Activated CD8-positive, alpha-beta memory T cell treated with anti-CD3 and anti-CD28 coated beads for 48 hours (primary cell): ENCODE measurements at regions not wholly inside any gene's neighbourhood (a gene's known extent, or its start where the extent isn't known, plus 50 kb on each side); places are given as distances from the start of the nearest gene placed in this dataset.

Source experiments
- DNase-seq, 3 experiments: peaks; one replicate each; pipeline ENCODE4 v3.0.0-alpha.2; 2020; ENCODE audit warnings: low read depth in 2 of 3, low spot score in 2 of 3

DNA sequence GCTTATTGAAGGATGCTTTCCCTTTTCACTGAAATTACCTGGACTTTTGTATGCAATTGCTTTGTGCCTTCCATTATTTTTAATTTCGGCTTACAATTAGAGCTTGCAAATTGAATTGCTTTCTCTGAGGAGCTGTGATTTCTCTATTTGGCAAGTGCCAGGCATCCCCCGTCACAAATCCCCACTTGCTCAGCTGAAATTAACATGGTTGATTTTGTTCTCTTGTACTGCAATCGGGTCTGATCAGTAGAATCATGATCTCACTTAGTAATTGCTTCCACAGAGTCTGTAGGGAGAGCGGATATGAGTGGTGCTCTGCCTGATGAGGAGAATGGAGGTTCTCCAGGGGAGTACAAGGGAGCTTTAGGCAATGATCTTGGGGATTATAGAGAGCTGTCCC, 495.5 kb upstream of the SGCD start:
- DNase-seq = no peak

DNA sequence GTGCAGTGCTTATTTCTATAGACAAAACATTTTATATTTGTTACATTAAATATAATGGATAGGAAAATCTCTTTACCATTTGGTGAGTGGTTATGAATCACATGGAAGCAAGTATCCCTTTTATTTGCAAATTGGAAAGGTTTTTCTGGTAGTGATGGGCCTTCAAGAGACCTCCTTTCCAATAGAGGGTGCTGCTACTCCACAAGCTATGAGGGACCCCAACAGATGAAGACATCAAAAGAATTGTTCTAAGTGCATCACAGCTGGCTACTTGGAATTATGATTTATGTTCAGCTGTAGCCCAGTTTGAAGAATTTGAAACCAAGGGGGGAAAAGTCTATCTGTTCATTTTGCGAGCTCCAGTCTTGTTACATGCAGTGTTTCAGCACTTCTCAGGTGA, 493.7 kb upstream of the SGCD start:
- no peak for DNase-seq

GRCh38 chr5:155834271-155834975, 492.5 kb upstream of the SGCD start:
- no peak for DNase-seq

DNA sequence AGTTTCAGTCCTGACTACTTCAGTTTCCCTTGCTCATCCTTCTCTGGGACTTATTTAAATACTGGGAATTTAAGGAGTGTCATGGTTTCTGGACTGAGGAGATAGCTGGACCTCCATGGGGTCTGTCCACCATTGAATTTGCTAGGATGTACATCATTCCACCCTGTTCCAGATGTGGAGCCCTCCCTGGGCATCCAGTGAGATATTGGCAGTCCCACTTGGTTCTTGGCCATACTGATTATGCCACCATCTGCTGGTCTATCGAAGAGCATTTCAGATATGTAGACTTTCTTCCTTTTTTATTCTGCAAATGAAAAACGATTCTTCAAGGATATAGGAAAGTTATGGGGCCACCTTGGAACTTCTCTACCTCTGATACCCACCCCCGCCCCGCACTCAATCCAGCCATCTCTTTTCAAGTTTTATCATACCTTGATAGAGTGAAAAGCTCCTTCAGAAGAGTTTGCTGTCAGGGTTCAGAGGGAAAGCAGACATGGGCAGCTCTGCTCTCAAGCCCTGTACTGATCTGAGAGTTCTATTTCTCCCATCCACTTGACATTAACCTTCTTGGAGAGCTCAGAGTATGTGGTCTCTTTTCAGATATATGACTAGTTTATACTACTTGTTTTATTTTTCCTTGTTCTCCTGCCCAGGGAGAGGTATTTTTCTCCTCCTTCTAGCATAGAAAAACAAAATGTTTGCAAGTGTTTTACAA, 490.7 kb upstream of the SGCD start:
- no peak for DNase-seq

GRCh38 chr5:155838394-155838793, 488.6 kb upstream of the SGCD start:
- no peak for DNase-seq

DNA sequence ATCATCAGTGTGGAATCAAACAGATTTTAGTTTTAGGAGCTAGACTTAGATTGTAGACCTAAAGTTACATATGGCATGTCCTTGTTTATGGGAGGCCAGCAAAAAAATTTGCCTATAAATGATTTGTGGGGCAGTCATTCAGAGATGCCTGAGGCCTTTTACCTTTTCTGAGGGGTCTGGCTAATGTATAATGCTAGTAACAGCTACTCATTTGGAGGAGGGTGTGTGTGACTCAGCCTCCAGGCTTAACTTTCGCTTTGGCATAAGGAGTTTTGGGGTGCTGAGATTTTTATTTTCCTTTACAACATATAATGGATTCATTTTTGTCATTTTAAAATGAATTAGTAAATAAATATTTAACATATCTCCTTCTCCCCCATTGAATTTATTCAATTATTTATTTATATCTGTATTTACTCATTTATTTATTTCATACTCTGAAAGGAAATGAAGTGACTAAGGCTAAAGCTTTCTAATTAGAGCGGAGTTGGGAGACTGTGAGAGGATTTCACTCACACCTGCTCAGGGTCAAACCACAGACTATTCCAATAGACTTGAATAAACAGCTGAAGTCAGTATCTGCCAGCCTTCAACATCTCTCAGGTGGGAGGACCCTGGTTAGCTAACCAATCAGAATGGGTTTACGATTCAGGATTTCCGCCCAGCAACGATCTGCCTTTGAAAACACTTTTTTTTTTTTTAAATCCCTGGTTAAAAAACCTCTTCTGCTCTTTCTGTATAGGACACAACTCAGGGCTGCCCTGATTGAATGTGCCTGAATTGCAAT, 487.5 kb upstream of the SGCD start:
- DNase-seq = no peak

DNA sequence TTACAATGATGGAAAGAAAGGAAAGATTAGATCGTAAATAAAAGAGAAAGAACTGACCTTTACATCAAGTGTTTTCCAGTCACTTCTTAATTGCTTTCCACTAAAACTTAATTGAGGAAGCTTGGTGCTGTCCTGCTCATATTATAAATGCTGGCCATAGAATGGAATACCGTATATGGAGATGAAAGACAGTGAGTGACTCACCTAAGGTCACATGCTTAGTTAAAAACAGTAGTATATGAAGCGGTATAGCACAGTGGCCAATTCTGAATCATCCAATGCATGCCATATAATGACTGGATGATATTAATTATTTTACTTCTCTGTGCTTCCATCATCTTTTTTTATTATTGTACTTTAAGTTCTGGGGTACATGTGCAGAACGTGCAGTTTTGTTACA, 482.4 kb upstream of the SGCD start:
- no peak for DNase-seq

GRCh38 chr5:155850370-155850769, 476.6 kb upstream of the SGCD start:
- no peak for DNase-seq

- no peak for DNase-seq
These were observed 460.0 kb upstream of the SGCD start for GRCh38 chr5:155866971-155867370.

- no peak for DNase-seq
These were observed 459.4 kb upstream of the SGCD start for GRCh38 chr5:155867522-155868088.

- no peak for DNase-seq
These were observed 456.3 kb upstream of the SGCD start for GRCh38 chr5:155870636-155871035.

DNA sequence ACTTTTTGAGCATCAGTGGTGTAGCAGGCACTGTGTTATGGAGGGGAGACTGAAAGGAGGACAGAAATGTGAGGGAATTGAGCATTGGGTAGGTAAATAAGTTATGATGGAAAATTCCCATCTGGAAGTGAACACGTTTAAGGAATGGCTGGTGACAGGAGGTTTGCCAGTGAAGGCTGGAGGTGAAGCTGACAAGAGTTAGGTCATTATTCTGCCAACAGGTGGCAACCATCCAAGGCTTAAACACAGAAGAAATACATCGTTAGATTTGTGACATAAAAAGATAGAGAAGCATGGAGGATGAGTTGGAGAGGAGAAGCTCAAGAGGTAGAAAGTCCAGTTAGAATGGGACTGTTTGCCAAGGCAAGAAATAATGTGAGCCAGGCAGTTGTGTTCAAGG, 455.3 kb upstream of the SGCD start:
- DNase-seq = no peak

DNA sequence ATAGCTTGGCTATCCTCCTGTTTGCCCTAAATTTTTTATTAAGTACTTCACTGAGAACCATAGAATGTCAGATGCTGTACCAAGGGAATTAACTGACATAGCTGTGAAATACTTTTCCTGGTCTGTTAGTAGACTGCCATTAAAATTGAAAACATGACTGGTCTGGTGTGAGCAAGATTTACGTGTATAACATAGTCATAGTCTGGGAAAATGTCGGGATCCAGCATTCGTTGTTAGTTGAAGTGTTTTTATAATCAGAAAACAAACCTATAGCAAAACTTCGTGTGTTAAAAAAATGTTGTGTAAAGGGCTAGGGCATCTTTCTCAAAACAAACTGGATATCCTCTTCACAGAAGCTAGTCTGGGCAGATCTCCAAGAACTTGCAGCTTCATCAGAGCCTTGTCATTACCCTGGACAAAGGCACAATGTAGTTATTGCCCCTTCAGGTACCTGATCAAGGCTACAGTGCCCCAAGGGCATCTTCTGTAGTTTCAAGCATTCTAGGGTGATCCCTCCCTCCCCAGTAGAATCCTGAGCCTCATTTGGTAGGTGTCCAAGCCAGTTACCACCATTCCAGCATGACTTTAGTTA, 454.2 kb upstream of the SGCD start:
- no peak for DNase-seq

DNA sequence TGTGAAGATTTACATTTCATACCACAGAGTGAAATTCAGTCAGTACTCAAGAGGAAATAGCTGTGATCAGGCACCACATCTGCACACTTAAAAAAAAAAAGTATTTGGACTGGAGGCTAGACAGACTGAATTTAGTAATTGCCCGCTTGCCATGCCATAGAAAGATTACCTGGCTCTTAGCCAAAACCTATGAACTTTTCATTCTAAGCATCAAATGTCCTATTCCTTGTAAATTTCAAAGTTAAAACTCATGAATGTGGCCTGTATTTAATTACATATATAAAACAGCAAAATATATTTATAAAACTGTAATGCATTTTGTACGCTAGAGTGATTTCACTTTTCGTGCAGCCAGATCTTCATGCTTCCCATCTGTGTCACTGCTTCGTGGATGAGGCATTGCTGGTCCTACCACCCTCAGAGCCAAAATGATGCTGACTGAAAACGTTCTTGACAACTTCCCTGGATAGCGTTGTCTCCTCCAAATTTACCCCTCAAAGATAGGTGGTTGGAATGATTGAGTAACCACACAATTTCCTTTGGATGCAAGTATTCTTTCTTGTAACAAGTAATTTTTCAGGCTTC, 447.9 kb upstream of the SGCD start:
- DNase-seq = no peak

DNA sequence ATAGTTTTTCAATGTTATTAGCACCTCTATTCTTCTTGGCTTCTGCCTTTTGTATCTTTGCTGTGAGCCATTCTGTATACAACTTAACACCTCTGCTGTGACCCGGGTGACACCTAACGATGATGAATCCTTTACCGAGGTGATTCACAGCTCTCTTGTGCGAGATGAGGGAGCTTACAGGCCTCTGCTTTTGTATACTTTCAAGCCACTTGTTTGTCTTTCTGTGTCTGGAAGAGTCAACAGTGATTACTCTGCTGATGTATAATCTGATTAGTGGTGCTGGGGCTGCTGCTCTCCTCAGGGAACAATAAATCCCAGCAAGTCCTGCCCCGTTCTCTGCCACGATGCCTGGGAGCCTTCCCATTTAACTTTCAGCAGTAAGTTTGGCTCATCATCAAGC, 442.9 kb upstream of the SGCD start:
- DNase-seq = no peak

- DNase-seq = no peak
These were observed 441.8 kb upstream of the SGCD start for GRCh38 chr5:155885199-155885598.

DNA sequence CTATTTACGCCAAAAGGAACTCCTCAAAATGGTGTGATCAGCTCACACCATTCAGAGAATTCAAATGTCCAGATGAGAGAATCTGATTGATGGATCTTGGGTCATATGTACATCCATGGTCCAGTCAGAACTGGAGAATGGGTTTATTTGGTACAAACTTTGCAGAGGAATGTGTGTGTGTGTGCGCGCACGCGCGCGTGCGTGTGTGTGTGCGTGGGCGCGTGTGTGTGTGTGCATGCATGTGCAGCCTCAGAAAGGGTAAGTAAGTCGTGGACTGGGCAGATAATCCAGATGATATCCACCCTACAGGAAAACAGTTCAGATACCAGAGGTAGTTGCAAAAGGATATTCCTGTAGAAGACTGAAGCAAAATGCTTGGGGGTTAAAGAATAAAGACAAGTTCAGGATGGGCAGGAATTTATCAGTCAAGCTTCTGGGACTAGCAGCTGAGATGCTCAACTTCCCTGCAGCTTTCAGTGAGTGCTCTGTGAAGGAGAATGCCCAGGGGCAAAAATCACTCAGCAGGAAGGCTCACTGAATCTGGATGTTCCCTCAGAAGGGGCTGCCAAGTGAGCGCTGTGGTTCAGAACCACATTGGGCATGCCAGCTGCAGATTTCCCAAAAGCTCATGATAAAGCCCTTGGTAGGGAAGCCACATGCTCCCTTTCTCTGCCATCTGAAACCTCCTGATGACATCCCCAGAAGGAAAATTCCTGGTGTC, 440.5 kb upstream of the SGCD start:
- DNase-seq = no peak

DNA sequence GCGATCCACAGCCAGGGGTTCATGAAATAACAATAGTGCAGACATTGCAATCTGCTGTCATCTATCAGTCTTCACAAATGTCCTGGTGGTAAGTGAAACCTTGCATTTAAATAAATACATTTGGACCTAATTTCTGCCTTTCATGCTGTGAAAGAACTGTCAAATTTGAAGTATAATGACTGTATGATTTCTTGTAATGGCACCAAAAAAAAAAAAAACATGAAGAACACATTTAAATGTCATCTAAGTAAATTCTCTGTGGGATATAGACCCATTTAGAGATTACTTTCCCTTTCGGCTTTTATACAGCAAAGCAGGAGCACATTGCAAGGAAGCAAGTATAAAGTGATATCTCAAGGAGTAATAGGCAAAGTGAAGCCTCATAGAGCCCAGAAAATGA, 431.5 kb upstream of the SGCD start:
- no peak for DNase-seq

DNA sequence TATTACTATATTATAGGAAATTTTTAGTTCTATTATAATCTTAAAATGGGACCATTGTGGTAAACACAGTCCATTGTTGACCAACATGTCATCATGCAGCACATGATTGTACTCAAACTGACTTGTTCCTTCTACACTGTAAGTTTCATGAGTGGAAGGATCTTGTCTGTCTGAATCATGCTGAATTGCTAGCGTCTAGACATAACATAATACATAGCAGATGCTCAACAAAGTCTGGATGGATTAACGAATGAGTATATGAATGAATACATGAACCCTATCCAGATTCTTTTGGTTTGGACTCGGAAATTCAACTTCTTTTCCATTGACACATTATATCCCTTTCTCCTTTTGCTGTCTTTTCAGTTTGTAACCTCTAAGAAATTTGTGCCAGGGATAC, 429.2 kb upstream of the SGCD start:
- DNase-seq = no peak

DNA sequence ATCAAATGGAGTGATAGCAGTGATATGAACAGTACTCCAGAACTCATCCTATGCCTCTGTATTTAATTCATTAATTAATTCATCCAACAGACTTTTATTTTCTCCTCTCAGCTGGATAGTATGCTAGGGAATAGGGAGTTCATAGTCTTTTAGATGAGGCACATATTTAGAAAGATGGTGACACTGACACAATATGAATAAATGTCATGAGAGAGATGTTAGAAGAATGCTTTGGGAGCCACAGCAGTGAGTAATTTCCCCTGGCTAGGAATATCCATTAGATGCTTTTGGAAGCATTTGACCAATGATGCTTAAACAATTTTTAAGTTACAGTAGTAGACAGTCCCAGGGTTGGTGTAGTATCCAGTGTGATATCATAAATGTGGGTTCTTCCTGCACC, 428.7 kb upstream of the SGCD start:
- DNase-seq = no peak
